ENCODE measurements at regions not wholly inside any gene's neighbourhood (a gene's known extent, or its start where the extent isn't known, plus 50 kb on each side); places are given as distances from the start of the nearest gene placed in this dataset.

GRCh38 chr2:160561551-160562295, 68.1 kb upstream of the RBMS1 start:
- Mint-ChIP-seq H3K27me3 (no peaks in the 10 kb centered on the region), H3K4me3 (ENCODE audit: low read depth) (no peak overlapping the region), H3K4me1 (ENCODE audit: low read depth) (no peaks in the 10 kb centered on the region), H3K27ac (no peak overlapping the region), H3K36me3 (ENCODE audit: insufficient read depth) (no peaks in the 10 kb centered on the region), H3K9me3 (ENCODE audit: low read depth) (peaks cover 7% of the 10 kb centered on the region)
- TF ChIP-seq, protein P1, sequence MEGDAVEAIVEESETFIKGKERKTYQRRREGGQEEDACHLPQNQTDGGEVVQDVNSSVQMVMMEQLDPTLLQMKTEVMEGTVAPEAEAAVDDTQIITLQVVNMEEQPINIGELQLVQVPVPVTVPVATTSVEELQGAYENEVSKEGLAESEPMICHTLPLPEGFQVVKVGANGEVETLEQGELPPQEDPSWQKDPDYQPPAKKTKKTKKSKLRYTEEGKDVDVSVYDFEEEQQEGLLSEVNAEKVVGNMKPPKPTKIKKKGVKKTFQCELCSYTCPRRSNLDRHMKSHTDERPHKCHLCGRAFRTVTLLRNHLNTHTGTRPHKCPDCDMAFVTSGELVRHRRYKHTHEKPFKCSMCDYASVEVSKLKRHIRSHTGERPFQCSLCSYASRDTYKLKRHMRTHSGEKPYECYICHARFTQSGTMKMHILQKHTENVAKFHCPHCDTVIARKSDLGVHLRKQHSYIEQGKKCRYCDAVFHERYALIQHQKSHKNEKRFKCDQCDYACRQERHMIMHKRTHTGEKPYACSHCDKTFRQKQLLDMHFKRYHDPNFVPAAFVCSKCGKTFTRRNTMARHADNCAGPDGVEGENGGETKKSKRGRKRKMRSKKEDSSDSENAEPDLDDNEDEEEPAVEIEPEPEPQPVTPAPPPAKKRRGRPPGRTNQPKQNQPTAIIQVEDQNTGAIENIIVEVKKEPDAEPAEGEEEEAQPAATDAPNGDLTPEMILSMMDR (IDR thresholded peaks at IDR 0.05; ENCODE audit: unreplicated experiment): no peak
- no peak for DNase-seq (ENCODE audit: low spot score, unreplicated experiment)

DNA sequence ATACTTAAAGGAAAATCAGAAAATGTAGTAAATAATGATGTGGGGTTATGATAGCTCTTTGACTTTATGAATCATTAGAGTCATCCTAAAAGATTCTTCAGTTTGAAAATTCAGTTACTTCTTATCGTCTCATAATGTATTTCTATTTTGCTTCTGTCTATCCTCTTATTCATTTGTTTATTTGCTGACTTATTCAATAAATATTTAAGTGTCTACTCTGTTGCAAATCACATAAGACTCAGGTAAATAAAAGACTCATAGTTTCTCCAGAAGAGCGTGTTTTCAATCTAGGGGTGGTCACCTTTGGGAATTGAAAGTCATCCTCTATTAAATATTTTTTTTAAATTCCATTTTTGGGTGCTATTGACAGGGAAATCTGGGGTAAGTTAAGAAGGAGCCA, 69.1 kb upstream of the RBMS1 start:
- Mint-ChIP-seq H3K4me3 (ENCODE audit: low read depth) (no peak overlapping the region), H3K27ac (no peak overlapping the region), H3K9me3 (ENCODE audit: low read depth) (peaks cover 3% of the 10 kb centered on the region), H3K27me3 (no peaks in the 10 kb centered on the region), H3K36me3 (ENCODE audit: insufficient read depth) (no peaks in the 10 kb centered on the region), H3K4me1 (ENCODE audit: low read depth) (no peaks in the 10 kb centered on the region)
- no peak for DNase-seq (ENCODE audit: low spot score, unreplicated experiment)
- TF ChIP-seq, protein P1 (IDR thresholded peaks at IDR 0.05; ENCODE audit: unreplicated experiment): no peak

GRCh38 chr2:160564591-160564990, 71.0 kb upstream of the RBMS1 start:
- no peak for DNase-seq (ENCODE audit: low spot score, unreplicated experiment)
- no peaks in the 10 kb centered on the region for H3K36me3 Mint-ChIP-seq (ENCODE audit: insufficient read depth)
- no peak overlapping the region for H3K27ac Mint-ChIP-seq
- H3K4me3 Mint-ChIP-seq (ENCODE audit: low read depth): no peak overlapping the region
- TF ChIP-seq, protein P1 (IDR thresholded peaks at IDR 0.05; ENCODE audit: unreplicated experiment): no peak
- H3K4me1 Mint-ChIP-seq (ENCODE audit: low read depth): no peaks in the 10 kb centered on the region
- no peaks in the 10 kb centered on the region for H3K27me3 Mint-ChIP-seq
- H3K9me3 Mint-ChIP-seq (ENCODE audit: low read depth): no peaks in the 10 kb centered on the region

DNA sequence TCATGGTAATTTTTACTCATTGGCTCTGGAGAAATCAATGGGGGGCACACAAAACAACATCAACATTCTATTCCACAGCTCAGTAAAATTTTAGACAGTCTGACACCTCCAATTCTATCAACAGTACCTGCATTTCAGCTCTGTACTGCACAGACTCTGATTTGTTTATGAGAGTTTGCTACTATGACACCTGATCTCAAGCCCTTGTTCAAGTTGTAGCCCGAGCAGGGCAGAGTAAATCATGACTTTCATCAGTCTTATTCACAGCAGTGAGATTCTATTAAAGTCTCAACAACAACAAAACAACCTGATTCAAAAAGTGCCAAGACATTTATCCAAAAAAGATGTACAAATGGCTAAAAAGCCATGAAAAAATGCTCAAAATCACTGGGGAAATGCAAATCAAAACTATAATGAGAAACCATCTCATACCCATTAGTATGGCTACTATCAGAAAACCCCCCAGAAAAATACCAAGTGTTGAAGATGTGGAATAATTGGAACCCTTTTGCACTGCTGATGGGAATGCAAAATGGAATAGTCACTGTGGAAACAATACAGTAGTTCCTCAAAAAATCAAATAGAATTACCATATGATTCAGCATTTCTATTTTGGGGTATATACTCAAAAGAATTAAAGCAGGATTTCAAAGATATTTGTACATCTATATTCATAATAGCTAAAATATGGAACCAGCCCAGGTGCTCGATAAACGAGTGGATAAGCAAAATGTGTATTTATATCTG, 71.7 kb upstream of the RBMS1 start:
- Mint-ChIP-seq H3K4me1 (ENCODE audit: low read depth) (no peaks in the 10 kb centered on the region), H3K27ac (no peak overlapping the region), H3K36me3 (ENCODE audit: insufficient read depth) (no peaks in the 10 kb centered on the region), H3K9me3 (ENCODE audit: low read depth) (no peaks in the 10 kb centered on the region), H3K27me3 (no peaks in the 10 kb centered on the region), H3K4me3 (ENCODE audit: low read depth) (no peak overlapping the region)
- DNase-seq (ENCODE audit: low spot score, unreplicated experiment): no peak
- TF ChIP-seq, protein P1 (IDR thresholded peaks at IDR 0.05; ENCODE audit: unreplicated experiment): no peak

DNA sequence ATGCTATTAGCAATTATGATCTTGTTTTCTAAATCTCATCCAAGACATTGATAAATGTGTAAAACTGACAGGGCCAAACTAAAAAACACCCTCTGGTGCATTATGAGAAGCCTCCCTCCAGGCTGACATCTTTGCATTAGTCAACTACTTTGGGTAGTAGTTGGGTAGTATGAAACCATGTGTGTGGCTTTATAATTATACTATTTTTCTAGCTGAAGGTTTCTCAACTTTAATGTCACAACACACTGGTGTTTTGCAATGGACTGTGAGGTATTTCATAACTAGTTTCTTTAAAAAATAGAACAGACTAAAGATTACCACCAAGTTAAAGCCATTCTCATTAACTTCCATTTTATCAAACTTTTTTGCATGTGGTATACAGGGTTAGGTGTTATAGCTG, 73.1 kb upstream of the RBMS1 start:
- no peaks in the 10 kb centered on the region for H3K4me1 Mint-ChIP-seq (ENCODE audit: low read depth)
- no peaks in the 10 kb centered on the region for H3K27me3 Mint-ChIP-seq
- no peaks in the 10 kb centered on the region for H3K9me3 Mint-ChIP-seq (ENCODE audit: low read depth)
- H3K36me3 Mint-ChIP-seq (ENCODE audit: insufficient read depth): no peaks in the 10 kb centered on the region
- H3K27ac Mint-ChIP-seq: no peak overlapping the region
- H3K4me3 Mint-ChIP-seq (ENCODE audit: low read depth): no peak overlapping the region
- no peak for DNase-seq (ENCODE audit: low spot score, unreplicated experiment)
- TF ChIP-seq, protein P1 (IDR thresholded peaks at IDR 0.05; ENCODE audit: unreplicated experiment): no peak
